Mesothelial cell of epicardium (in vitro differentiated cells): ENCODE measurements at regions not wholly inside any gene's neighbourhood (a gene's known extent, or its start where the extent isn't known, plus 50 kb on each side); places are given as distances from the start of the nearest gene placed in this dataset.

Source experiments
- DNase-seq, 2 experiments: peaks; one replicate each; pipeline ENCODE4 v3.0.0; 2021; ENCODE audit warnings: low spot score in 2 of 2; ENCODE audit not compliant: unreplicated experiment in 2 of 2
- H3K27ac Mint-ChIP-seq: 2 replicates; pipeline ENCODE4 v1.8.0; 2021; ENCODE audit warnings: mixed read lengths
- H3K27me3 Mint-ChIP-seq: 2 replicates; pipeline ENCODE4 v1.8.0; 2021; ENCODE audit warnings: low read depth, mixed read lengths
- H3K36me3 Mint-ChIP-seq: 2 replicates; pipeline ENCODE4 v1.8.0; 2021; ENCODE audit warnings: mixed read lengths
- H3K4me1 Mint-ChIP-seq: 2 replicates; pipeline ENCODE4 v1.8.0; 2021; ENCODE audit warnings: mixed read lengths
- H3K4me3 Mint-ChIP-seq: 2 replicates; pipeline ENCODE4 v1.8.0; 2021; ENCODE audit warnings: mild to moderate bottlenecking, moderate library complexity, mixed read lengths
- H3K9me3 Mint-ChIP-seq: 2 replicates; pipeline ENCODE4 v1.8.0; 2021; ENCODE audit warnings: mixed read lengths
- CTCF ChIP-seq: fragments of 200-600 bp; sonication (generic); IDR thresholded peaks from one replicate; pipeline ENCODE4 v1.5.0; 2021; ENCODE audit warnings: antibody characterized with exemption; ENCODE audit not compliant: unreplicated experiment

- no peak for TF ChIP-seq CTCF
- Mint-ChIP-seq H3K4me3 (no peak overlapping the region), H3K9me3 (peaks cover 3% of the 10 kb centered on the region), H3K4me1 (peaks cover 24% of the 10 kb centered on the region), H3K36me3 (no peaks in the 10 kb centered on the region), H3K27me3 (no peaks in the 10 kb centered on the region), H3K27ac (peak overlapping the region; percentile 58)
- no peak for DNase-seq
These were observed 79.8 kb upstream of the FNDC3B start for GRCh38 chr3:171959532-171960089.

- Mint-ChIP-seq H3K4me1 (peaks cover 20% of the 10 kb centered on the region), H3K27me3 (no peaks in the 10 kb centered on the region), H3K27ac (peak overlapping the region; percentile 58), H3K9me3 (peaks cover 8% of the 10 kb centered on the region), H3K36me3 (no peaks in the 10 kb centered on the region), H3K4me3 (no peak overlapping the region)
- no peak for TF ChIP-seq CTCF
- no peak for DNase-seq
These were observed 79.2 kb upstream of the FNDC3B start for GRCh38 chr3:171960159-171960558.

GRCh38 chr3:171962137-171962720 is 77.1 kb upstream of the FNDC3B start:
- no peak for DNase-seq
- no peaks in the 10 kb centered on the region for H3K36me3 Mint-ChIP-seq
- TF ChIP-seq CTCF: no peak
- H3K4me3 Mint-ChIP-seq: no peak overlapping the region
- H3K9me3 Mint-ChIP-seq: peaks cover 10% of the 10 kb centered on the region
- H3K27ac Mint-ChIP-seq: no peak overlapping the region
- no peaks in the 10 kb centered on the region for H3K27me3 Mint-ChIP-seq
- H3K4me1 Mint-ChIP-seq: peaks cover 24% of the 10 kb centered on the region

- DNase-seq: no peak
- Mint-ChIP-seq H3K4me3 (no peak overlapping the region), H3K36me3 (no peaks in the 10 kb centered on the region), H3K4me1 (peaks cover 25% of the 10 kb centered on the region), H3K27ac (no peak overlapping the region), H3K9me3 (peaks cover 10% of the 10 kb centered on the region), H3K27me3 (no peaks in the 10 kb centered on the region)
- TF ChIP-seq CTCF: no peak
These were observed 75.8 kb upstream of the FNDC3B start for GRCh38 chr3:171963546-171963945.

- Mint-ChIP-seq H3K36me3 (no peaks in the 10 kb centered on the region), H3K4me3 (no peak overlapping the region), H3K27me3 (no peaks in the 10 kb centered on the region), H3K27ac (no peak overlapping the region), H3K4me1 (peaks cover 13% of the 10 kb centered on the region), H3K9me3 (peaks cover 10% of the 10 kb centered on the region)
- no peak for DNase-seq
- no peak for TF ChIP-seq CTCF
These were observed 74.2 kb upstream of the FNDC3B start for GRCh38 chr3:171965067-171965712.
